Astrocyte of the spinal cord (primary cell): ENCODE measurements at regions not wholly inside any gene's neighbourhood (a gene's known extent, or its start where the extent isn't known, plus 50 kb on each side); places are given as distances from the start of the nearest gene placed in this dataset.

ENCODE experiments used
- DNase-seq: peaks from one replicate; pipeline ENCODE4 v3.0.0; 2011; ENCODE audit warnings: low read depth, low spot score
- H3K4me3 ChIP-seq: 2 replicates; pipeline ENCODE4 v1.5.1; 2011; ENCODE audit warnings: low read depth, mild to moderate bottlenecking, low read length, moderate library complexity
- in situ Hi-C: cut with HindIII; loops from 2 replicates; pipeline ENCODE4 v1.10.0; 2017; ENCODE audit warnings: low sequenced_read_pairs
- TF ChIP-seq, protein P1 (sequence below): IDR thresholded peaks from 2 replicates; pipeline ENCODE4 v1.5.1; 2012; ENCODE audit warnings: low read depth, mild to moderate bottlenecking, low read length, inconsistent platforms

DNA sequence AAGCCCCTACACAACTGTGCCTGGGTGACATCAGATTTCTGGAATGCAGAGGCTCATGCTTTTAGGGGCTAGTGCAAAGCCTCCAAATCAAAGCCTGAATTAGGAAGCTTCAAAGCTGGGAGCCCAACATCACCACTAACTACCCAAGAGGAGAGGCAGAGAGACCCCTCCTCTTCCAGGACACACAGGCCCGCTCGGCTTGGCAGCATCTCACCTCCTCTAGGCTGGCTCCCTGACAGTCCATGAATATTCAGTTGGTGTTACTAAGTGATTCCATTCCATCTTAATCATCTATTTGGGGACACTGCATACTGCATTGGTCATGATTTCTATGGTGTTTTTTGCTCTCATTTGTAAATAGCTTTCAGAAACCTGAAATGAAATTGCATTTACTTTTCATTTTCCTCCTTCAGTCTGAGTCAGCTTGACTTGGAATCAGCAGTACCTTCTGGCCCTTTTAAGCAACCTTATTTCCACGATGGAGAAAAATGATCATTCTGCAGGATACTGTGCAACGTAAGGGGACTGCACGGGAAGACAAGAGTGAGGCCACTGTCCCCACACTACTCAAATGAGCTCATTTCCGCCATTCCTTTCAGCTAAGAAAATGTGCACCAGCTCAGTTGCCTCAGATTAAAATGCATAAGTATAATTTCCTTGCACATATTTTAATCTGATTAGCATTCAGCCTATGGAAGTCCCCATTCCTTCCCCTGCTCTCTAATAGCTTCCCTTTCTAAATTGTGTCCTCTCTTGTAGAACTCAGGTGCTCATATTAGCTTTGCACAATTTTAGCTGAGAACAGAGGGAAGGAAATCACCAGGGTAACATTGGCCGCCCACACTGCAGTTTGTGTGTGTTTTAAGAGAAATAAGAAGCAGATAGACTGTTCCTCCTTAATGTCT is 219.9 kb downstream of the RFC3 start:
- TF ChIP-seq, protein P1, sequence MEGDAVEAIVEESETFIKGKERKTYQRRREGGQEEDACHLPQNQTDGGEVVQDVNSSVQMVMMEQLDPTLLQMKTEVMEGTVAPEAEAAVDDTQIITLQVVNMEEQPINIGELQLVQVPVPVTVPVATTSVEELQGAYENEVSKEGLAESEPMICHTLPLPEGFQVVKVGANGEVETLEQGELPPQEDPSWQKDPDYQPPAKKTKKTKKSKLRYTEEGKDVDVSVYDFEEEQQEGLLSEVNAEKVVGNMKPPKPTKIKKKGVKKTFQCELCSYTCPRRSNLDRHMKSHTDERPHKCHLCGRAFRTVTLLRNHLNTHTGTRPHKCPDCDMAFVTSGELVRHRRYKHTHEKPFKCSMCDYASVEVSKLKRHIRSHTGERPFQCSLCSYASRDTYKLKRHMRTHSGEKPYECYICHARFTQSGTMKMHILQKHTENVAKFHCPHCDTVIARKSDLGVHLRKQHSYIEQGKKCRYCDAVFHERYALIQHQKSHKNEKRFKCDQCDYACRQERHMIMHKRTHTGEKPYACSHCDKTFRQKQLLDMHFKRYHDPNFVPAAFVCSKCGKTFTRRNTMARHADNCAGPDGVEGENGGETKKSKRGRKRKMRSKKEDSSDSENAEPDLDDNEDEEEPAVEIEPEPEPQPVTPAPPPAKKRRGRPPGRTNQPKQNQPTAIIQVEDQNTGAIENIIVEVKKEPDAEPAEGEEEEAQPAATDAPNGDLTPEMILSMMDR, result no peak
- no peak overlapping the region for H3K4me3 ChIP-seq
- in situ Hi-C loops, result no loop called here
- no peak for DNase-seq

DNA sequence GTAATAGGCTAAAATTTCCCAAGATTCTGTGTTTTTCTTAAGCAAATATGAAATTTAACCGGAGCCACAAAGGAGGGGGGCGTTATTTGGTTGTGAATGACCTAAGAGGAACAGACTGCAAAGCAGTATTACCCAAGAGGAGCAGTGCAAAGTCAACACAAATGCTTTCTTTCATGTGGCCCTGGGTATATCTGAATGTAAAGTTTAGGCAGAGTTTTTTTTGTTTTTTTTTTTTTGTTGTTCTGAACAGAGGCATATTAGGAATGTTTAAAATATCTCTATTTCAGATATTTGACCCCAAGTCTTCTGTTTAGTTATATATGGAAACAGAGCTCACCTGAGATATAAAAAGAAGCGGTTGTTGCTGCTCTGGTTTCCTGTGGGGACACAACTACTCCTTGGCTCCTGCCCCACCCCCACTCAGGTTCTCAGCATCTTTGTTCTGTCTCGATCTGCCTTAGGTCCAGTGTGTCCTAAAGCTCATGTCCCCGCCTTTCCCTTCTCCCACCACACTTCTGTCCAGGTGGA is 220.7 kb downstream of the RFC3 start:
- TF ChIP-seq, protein P1, result no peak
- in situ Hi-C loops, result no loop called here
- no peak for DNase-seq
- no peak overlapping the region for H3K4me3 ChIP-seq

DNA sequence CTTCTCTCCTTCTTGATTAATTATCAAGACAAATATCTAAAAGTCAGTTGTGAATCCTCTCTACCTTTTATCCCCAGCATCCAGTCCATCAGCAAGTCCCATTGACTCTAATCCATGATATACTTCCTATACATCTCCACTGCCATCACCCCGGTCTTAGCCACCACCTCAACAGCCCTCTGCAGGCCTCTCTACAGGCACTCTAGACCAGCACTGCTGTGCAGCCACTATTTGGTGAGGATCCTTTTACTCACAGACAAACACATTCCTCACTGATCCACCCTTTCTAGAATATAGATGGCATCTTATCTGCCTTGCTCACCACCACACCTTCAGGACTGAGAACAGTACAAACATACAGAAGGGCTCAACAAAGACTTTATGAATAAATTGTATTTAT is 221.7 kb downstream of the RFC3 start:
- in situ Hi-C loops, result no loop called here
- no peak overlapping the region for H3K4me3 ChIP-seq
- no peak for DNase-seq
- TF ChIP-seq, protein P1, result no peak

DNA sequence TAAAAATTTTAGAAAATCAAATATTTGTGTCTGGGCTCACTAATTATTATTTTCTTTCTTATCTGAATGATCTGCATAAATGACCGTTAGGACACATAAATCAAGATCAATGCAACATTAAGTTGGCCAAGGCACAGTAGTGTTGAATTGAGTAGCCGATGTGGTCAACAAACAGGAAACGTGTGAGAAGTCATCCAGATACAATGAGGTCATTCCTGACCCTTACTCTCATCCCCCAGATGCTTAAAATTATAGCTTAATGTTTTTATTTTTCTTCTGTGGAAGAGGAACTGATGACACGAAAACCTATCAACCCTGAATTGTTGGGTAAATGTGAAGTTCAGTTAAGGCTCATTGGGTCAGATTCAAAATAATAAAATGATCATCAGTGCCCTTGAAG is 222.9 kb downstream of the RFC3 start:
- TF ChIP-seq, protein P1, result no peak
- in situ Hi-C loops, result no loop called here
- DNase-seq, result no peak

GRCh38 chr13:34044041-34044440 is 226.1 kb downstream of the RFC3 start:
- peak; percentile 34 for DNase-seq
- TF ChIP-seq, protein P1, result no peak
- H3K4me3 ChIP-seq, result no peak overlapping the region
- in situ Hi-C loops, result no loop called here

More for the DNA sequence above, 222.9 kb downstream of the RFC3 start:
- no peak overlapping the region for H3K4me3 ChIP-seq

DNA sequence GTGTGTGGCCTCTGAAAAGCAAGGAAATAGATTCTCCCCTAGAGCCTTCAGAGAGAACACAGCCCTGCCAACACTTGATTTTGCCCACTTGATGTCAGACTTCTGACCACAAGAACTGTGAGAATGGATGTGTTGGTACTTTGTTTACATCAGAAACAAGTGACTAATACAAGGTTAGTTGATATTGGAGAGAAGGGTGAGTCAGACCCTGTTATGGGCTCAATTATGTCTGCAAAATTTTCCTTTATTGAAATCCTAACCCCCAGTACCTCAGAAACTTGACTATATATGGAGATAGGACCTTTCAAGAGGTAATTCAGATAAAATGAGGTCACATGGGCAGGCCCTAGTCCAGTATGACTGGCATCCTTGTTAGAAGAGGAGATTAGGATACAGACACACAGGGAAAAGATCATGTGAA is 226.7 kb downstream of the RFC3 start:
- H3K4me3 ChIP-seq, result no peak overlapping the region
- in situ Hi-C loops, result no loop called here
- TF ChIP-seq, protein P1, result no peak
- peak; percentile 79 for DNase-seq
